Right renal cortex interstitium (tissue), 3 donors: ENCODE measurements at regions not wholly inside any gene's neighbourhood (a gene's known extent, or its start where the extent isn't known, plus 50 kb on each side); places are given as distances from the start of the nearest gene placed in this dataset.
"Not testable (repeated sequence)": the region's sequence is repeated elsewhere in the genome, so short reads cannot be mapped to it uniquely, and the experiment has no call there.

Experiments used
- DNase-seq, 3 donors: peaks; one replicate each; pipeline ENCODE4 v3.0.0-alpha.2; 2013; ENCODE audit warnings: low read depth in 3 of 3, low spot score in 2 of 3

GRCh38 chr6:105884426-105884825 lies 201.7 kb upstream of the PRDM1 start:
- DNase-seq, result no peak

GRCh38 chr6:105884011-105884410 lies 202.1 kb upstream of the PRDM1 start:
- no peak for DNase-seq

- DNase-seq, result no peak
These were observed 203.3 kb upstream of the PRDM1 start for GRCh38 chr6:105882828-105883227.

GRCh38 chr6:105882121-105882803 lies 203.9 kb upstream of the PRDM1 start:
- no peak for DNase-seq

- no peak for DNase-seq
These were observed 204.5 kb upstream of the PRDM1 start for GRCh38 chr6:105881608-105882007.

- DNase-seq, result no peak
These were observed 206.1 kb upstream of the PRDM1 start for GRCh38 chr6:105880030-105880492.

GRCh38 chr6:105879146-105879545 lies 207.0 kb upstream of the PRDM1 start:
- no peak for DNase-seq

- DNase-seq, result no peak
These were observed 210.0 kb upstream of the PRDM1 start for GRCh38 chr6:105875974-105876640.

- no peak for DNase-seq
These were observed 211.1 kb upstream of the PRDM1 start for GRCh38 chr6:105874835-105875626.

- no peak for DNase-seq
These were observed 212.3 kb upstream of the PRDM1 start for GRCh38 chr6:105873799-105874198.

- DNase-seq, result no peak
These were observed 212.9 kb upstream of the PRDM1 start for GRCh38 chr6:105873211-105873704.

- no peak for DNase-seq
These were observed 213.9 kb upstream of the PRDM1 start for GRCh38 chr6:105872249-105872648.

GRCh38 chr6:105871542-105871941 lies 214.6 kb upstream of the PRDM1 start:
- no peak for DNase-seq

GRCh38 chr6:105869835-105870440 lies 216.2 kb upstream of the PRDM1 start:
- DNase-seq, result no peak

GRCh38 chr6:105868823-105869460 lies 217.2 kb upstream of the PRDM1 start:
- no peak for DNase-seq

- no peak for DNase-seq
These were observed 218.3 kb upstream of the PRDM1 start for GRCh38 chr6:105867821-105868220.

- no peak for DNase-seq
These were observed 218.9 kb upstream of the PRDM1 start for GRCh38 chr6:105867277-105867676.

GRCh38 chr6:105862936-105863607 lies 223.1 kb upstream of the PRDM1 start:
- DNase-seq, result no peak

GRCh38 chr6:105860927-105861326 lies 225.2 kb upstream of the PRDM1 start:
- not testable (repeated sequence) for DNase-seq

GRCh38 chr6:105859457-105859856 lies 226.7 kb upstream of the PRDM1 start:
- no peak for DNase-seq
